K562 (cell line): ENCODE measurements at regions not wholly inside any gene's neighbourhood (a gene's known extent, or its start where the extent isn't known, plus 50 kb on each side); places are given as distances from the start of the nearest gene placed in this dataset.

ENCODE experiments used
- ATF2 ChIP-seq: sonication (generic); formaldehyde crosslinking; IDR thresholded peaks from 2 replicates; pipeline ENCODE4 v1.8.1; 2022; ENCODE audit warnings: missing genetic modification reagents
- CEBPB ChIP-seq: fragments of 450-650 bp; IDR thresholded peaks from 2 replicates; pipeline ENCODE4 v1.6.1; 2016; ENCODE audit warnings: missing genetic modification characterization, missing compliant biosample characterization
- CTCF ChIP-seq, 3 experiments: IDR thresholded peaks in 2 of 3; conservative IDR thresholded peaks in 1 of 3; 2 replicates each; pipeline ENCODE4 v1.5.1; 2011 to 2012; ENCODE audit warnings: low read length in 3 of 3, mild to moderate bottlenecking in 3 of 3, control low read depth in 2 of 3, improper control_type of control experiment in 1 of 3, inconsistent platforms in 1 of 3, low read depth in 1 of 3, mixed read lengths in 1 of 3, moderate library complexity in 1 of 3; ENCODE audit not compliant: insufficient read depth in 2 of 3
- JUND ChIP-seq, 2 experiments: IDR thresholded peaks; 2 replicates in 1 of 2; 3 replicates in 1 of 2; pipeline ENCODE4 v1.6.1; 2011; ENCODE audit warnings: borderline replicate concordance in 2 of 2, low read depth in 2 of 2, low read length in 2 of 2, improper control_type of control experiment in 1 of 2, missing biosample characterization in 1 of 2, missing genetic modification characterization in 1 of 2, missing genetic modification reagents in 1 of 2
- SMARCA4 ChIP-seq: fragments of 450-650 bp; IDR thresholded peaks from 2 replicates; pipeline ENCODE4 v1.6.1; 2016
- TARDBP ChIP-seq: fragments of 450-650 bp; IDR thresholded peaks from 2 replicates; pipeline ENCODE4 v1.6.1; 2016
- ZNF311 ChIP-seq: fragments of 250-450 bp; sonication (Bioruptor Pico); IDR thresholded peaks from 2 replicates; pipeline ENCODE4 v1.4.0; 2020; ENCODE audit warnings: mild to moderate bottlenecking, moderate library complexity
- TF ChIP-seq, protein P1 (sequence below): conservative IDR thresholded peaks from 2 replicates; pipeline ENCODE4 v1.6.1; 2011; ENCODE audit warnings: low read depth, mild to moderate bottlenecking, low read length; ENCODE audit not compliant: control insufficient read depth

GRCh38 chr2:217302856-217303255 lies 443.0 kb upstream of the TNP1 start:
- TF ChIP-seq TARDBP (no peak), ATF2 (CRISPR knock-in tag) (no peak), CTCF (IDR thresholded peaks at IDR 0.05 in 2 of 3, conservative IDR thresholded peaks at IDR 0.05 in 1 of 3; ENCODE audit: insufficient read depth in 2 of 3, low read depth in 1 of 3, low read length in 3 of 3) (no peak), CEBPB (tag) (no peak), SMARCA4 (no peak), ZNF311 (CRISPR knock-in tag) (no peak), JUND (IDR thresholded peaks at IDR 0.05; ENCODE audit: borderline replicate concordance, low read depth, low read length) (no peak), JUND (tag; IDR thresholded peaks at IDR 0.05; ENCODE audit: borderline replicate concordance, low read depth, low read length) (no peak)
- TF ChIP-seq, protein P1, sequence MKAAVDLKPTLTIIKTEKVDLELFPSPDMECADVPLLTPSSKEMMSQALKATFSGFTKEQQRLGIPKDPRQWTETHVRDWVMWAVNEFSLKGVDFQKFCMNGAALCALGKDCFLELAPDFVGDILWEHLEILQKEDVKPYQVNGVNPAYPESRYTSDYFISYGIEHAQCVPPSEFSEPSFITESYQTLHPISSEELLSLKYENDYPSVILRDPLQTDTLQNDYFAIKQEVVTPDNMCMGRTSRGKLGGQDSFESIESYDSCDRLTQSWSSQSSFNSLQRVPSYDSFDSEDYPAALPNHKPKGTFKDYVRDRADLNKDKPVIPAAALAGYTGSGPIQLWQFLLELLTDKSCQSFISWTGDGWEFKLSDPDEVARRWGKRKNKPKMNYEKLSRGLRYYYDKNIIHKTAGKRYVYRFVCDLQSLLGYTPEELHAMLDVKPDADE: no peak
